ELF-1 (cell line): ENCODE measurements at regions not wholly inside any gene's neighbourhood (a gene's known extent, or its start where the extent isn't known, plus 50 kb on each side); places are given as distances from the start of the nearest gene placed in this dataset.

Experiments
- DNase-seq: peaks from one replicate; pipeline ENCODE4 v3.0.0-alpha.2; 2016; ENCODE audit warnings: low read depth, low spot score

GRCh38 chr1:5812295-5812694, 179.9 kb downstream of the NPHP4 start:
- no peak for DNase-seq

GRCh38 chr1:5811419-5811818, 180.8 kb downstream of the NPHP4 start:
- no peak for DNase-seq

GRCh38 chr1:5810553-5811270, 181.5 kb downstream of the NPHP4 start:
- no peak for DNase-seq

GRCh38 chr1:5810131-5810530, 182.1 kb downstream of the NPHP4 start:
- no peak for DNase-seq

- DNase-seq: no peak
Measured at GRCh38 chr1:5809207-5809788, 182.9 kb downstream of the NPHP4 start.

GRCh38 chr1:5803851-5804250, 188.4 kb downstream of the NPHP4 start:
- DNase-seq: no peak

- DNase-seq: no peak
Measured at GRCh38 chr1:5802606-5803005, 189.6 kb downstream of the NPHP4 start.

- no peak for DNase-seq
Measured at GRCh38 chr1:5798904-5799303, 193.3 kb downstream of the NPHP4 start.

GRCh38 chr1:5798151-5798730, 194.0 kb downstream of the NPHP4 start:
- DNase-seq: peak; percentile 64

GRCh38 chr1:5796028-5796427, 196.2 kb downstream of the NPHP4 start:
- no peak for DNase-seq

GRCh38 chr1:5794279-5794678, 197.9 kb downstream of the NPHP4 start:
- DNase-seq: no peak

GRCh38 chr1:5793516-5793915, 198.7 kb downstream of the NPHP4 start:
- DNase-seq: no peak

- DNase-seq: no peak
Measured at GRCh38 chr1:5781079-5781478, 211.1 kb downstream of the NPHP4 start.

GRCh38 chr1:5780324-5780716, 211.9 kb downstream of the NPHP4 start:
- no peak for DNase-seq

- peak; percentile 74 for DNase-seq
Measured at GRCh38 chr1:5779608-5780323, 212.5 kb downstream of the NPHP4 start.

- DNase-seq: no peak
Measured at GRCh38 chr1:5776035-5776550, 216.1 kb downstream of the NPHP4 start.

GRCh38 chr1:5774019-5774418, 218.2 kb downstream of the NPHP4 start:
- DNase-seq: no peak

GRCh38 chr1:5771788-5772187, 220.4 kb downstream of the NPHP4 start:
- no peak for DNase-seq

GRCh38 chr1:5770981-5771765, 221.1 kb downstream of the NPHP4 start:
- DNase-seq: peak; percentile 62

- DNase-seq: no peak
Measured at GRCh38 chr1:5769760-5770159, 222.5 kb downstream of the NPHP4 start.

GRCh38 chr1:5769146-5769545, 223.1 kb downstream of the NPHP4 start:
- DNase-seq: no peak

GRCh38 chr1:5768014-5768413, 224.2 kb downstream of the NPHP4 start:
- DNase-seq: peak; percentile 56
